ENCODE measurements at regions not wholly inside any gene's neighbourhood (a gene's known extent, or its start where the extent isn't known, plus 50 kb on each side); places are given as distances from the start of the nearest gene placed in this dataset.

- WGBS (ENCODE audit: insufficient coverage): 69% methylated on average over 3 of the region's 3 CpGs
- Histone ChIP-seq H3K27ac (ENCODE audit: insufficient read depth in 1 of 2, low read depth in 1 of 2, low read length in 2 of 2, poor library complexity in 1 of 2, severe bottlenecking in 2 of 2) (no peak overlapping the region), H3K4me3 (ENCODE audit: control insufficient read depth in 1 of 7, extremely low read depth in 1 of 7, insufficient read depth in 4 of 7, low read depth in 2 of 7, low read length in 6 of 7) (no peak overlapping the region), H3K36me3 (ENCODE audit: control insufficient read depth in 4 of 4, insufficient read depth in 4 of 4, low read length in 3 of 4) (no peaks in the 10 kb centered on the region), H3K27me3 (replicated peaks in 2 of 5; ENCODE audit: control insufficient read depth in 4 of 5, insufficient read depth in 5 of 5, low read length in 4 of 5) (peaks cover 0 to 6% (median 0%) of the 10 kb centered on the region in 5 experiments), H3K4me1 (ENCODE audit: control extremely low read depth in 1 of 4, control insufficient read depth in 4 of 4, insufficient read depth in 4 of 4, low read length in 3 of 4) (peaks cover 0 to 3% (median 1%) of the 10 kb centered on the region in 4 experiments), H3K9me3 (ENCODE audit: control extremely low read depth in 1 of 5, control insufficient read depth in 4 of 5, insufficient read depth in 2 of 5, low read depth in 1 of 5, low read length in 4 of 5) (no peaks in the 10 kb centered on the region)
- no peak for DNase-seq
- ChIA-PET POLR2A (no interaction called here), CTCF (no interaction called here)
Observed at GRCh38 chr1:55334160-55334559, 119.0 kb upstream of the USP24 start.

GRCh38 chr1:55333461-55333860 is 118.3 kb upstream of the USP24 start:
- WGBS (ENCODE audit: insufficient coverage): 80% methylated on average over 5 of the region's 5 CpGs
- peaks cover 0 to 3% (median 1%) of the 10 kb centered on the region in 4 experiments for H3K4me1 ChIP-seq (ENCODE audit: control extremely low read depth in 1 of 4, control insufficient read depth in 4 of 4, insufficient read depth in 4 of 4, low read length in 3 of 4)
- peaks cover 0 to 6% (median 0%) of the 10 kb centered on the region in 5 experiments for H3K27me3 ChIP-seq (replicated peaks in 2 of 5; ENCODE audit: control insufficient read depth in 4 of 5, insufficient read depth in 5 of 5, low read length in 4 of 5)
- no peaks in the 10 kb centered on the region for H3K36me3 ChIP-seq (ENCODE audit: control insufficient read depth in 4 of 4, insufficient read depth in 4 of 4, low read length in 3 of 4)
- ChIA-PET CTCF (no interaction called here), POLR2A (no interaction called here)
- no peak overlapping the region for H3K27ac ChIP-seq (ENCODE audit: insufficient read depth in 1 of 2, low read depth in 1 of 2, low read length in 2 of 2, poor library complexity in 1 of 2, severe bottlenecking in 2 of 2)
- no peak overlapping the region for H3K4me3 ChIP-seq (ENCODE audit: control insufficient read depth in 1 of 7, extremely low read depth in 1 of 7, insufficient read depth in 4 of 7, low read depth in 2 of 7, low read length in 6 of 7)
- no peak for DNase-seq
- H3K9me3 ChIP-seq (ENCODE audit: control extremely low read depth in 1 of 5, control insufficient read depth in 4 of 5, insufficient read depth in 2 of 5, low read depth in 1 of 5, low read length in 4 of 5): no peaks in the 10 kb centered on the region

- Histone ChIP-seq H3K27ac (ENCODE audit: insufficient read depth in 1 of 2, low read depth in 1 of 2, low read length in 2 of 2, poor library complexity in 1 of 2, severe bottlenecking in 2 of 2) (no peak overlapping the region), H3K27me3 (replicated peaks in 2 of 5; ENCODE audit: control insufficient read depth in 4 of 5, insufficient read depth in 5 of 5, low read length in 4 of 5) (peaks cover 0 to 8% (median 0%) of the 10 kb centered on the region in 5 experiments), H3K36me3 (ENCODE audit: control insufficient read depth in 4 of 4, insufficient read depth in 4 of 4, low read length in 3 of 4) (no peaks in the 10 kb centered on the region), H3K9me3 (ENCODE audit: control extremely low read depth in 1 of 5, control insufficient read depth in 4 of 5, insufficient read depth in 2 of 5, low read depth in 1 of 5, low read length in 4 of 5) (no peaks in the 10 kb centered on the region), H3K4me1 (ENCODE audit: control extremely low read depth in 1 of 4, control insufficient read depth in 4 of 4, insufficient read depth in 4 of 4, low read length in 3 of 4) (peaks cover 0 to 3% (median 1%) of the 10 kb centered on the region in 4 experiments), H3K4me3 (ENCODE audit: control insufficient read depth in 1 of 7, extremely low read depth in 1 of 7, insufficient read depth in 4 of 7, low read depth in 2 of 7, low read length in 6 of 7) (no peak overlapping the region)
- ChIA-PET POLR2A (no interaction called here), CTCF (no interaction called here)
- 100% methylated on average over 3 of the region's 7 CpGs for WGBS (ENCODE audit: insufficient coverage)
- DNase-seq: no peak
Observed at GRCh38 chr1:55331351-55331750, 116.2 kb upstream of the USP24 start.

GRCh38 chr1:55329808-55330432 is 114.8 kb upstream of the USP24 start:
- Histone ChIP-seq H3K27me3 (replicated peaks in 2 of 5; ENCODE audit: control insufficient read depth in 4 of 5, insufficient read depth in 5 of 5, low read length in 4 of 5) (peaks cover 0 to 8% (median 0%) of the 10 kb centered on the region in 5 experiments), H3K4me3 (ENCODE audit: control insufficient read depth in 1 of 7, extremely low read depth in 1 of 7, insufficient read depth in 4 of 7, low read depth in 2 of 7, low read length in 6 of 7) (no peak overlapping the region), H3K9me3 (ENCODE audit: control extremely low read depth in 1 of 5, control insufficient read depth in 4 of 5, insufficient read depth in 2 of 5, low read depth in 1 of 5, low read length in 4 of 5) (no peaks in the 10 kb centered on the region), H3K4me1 (ENCODE audit: control extremely low read depth in 1 of 4, control insufficient read depth in 4 of 4, insufficient read depth in 4 of 4, low read length in 3 of 4) (peaks cover 0 to 3% (median 1%) of the 10 kb centered on the region in 4 experiments), H3K27ac (ENCODE audit: insufficient read depth in 1 of 2, low read depth in 1 of 2, low read length in 2 of 2, poor library complexity in 1 of 2, severe bottlenecking in 2 of 2) (no peak overlapping the region), H3K36me3 (ENCODE audit: control insufficient read depth in 4 of 4, insufficient read depth in 4 of 4, low read length in 3 of 4) (no peaks in the 10 kb centered on the region)
- ChIA-PET CTCF (interaction anchor here (0.8 to 1.1 kb wide), 2 partner anchors 8 to 45 kb away, joined by 3 read pairs; no protein-coding TSS in a partner anchor), POLR2A (no interaction called here)
- 100% methylated on average over 1 of the region's 4 CpGs for WGBS (ENCODE audit: insufficient coverage)
- DNase-seq: no peak

GRCh38 chr1:55329091-55329490 is 113.9 kb upstream of the USP24 start:
- CTCF ChIA-PET: interaction anchor here (0.8 to 1.1 kb wide), 2 partner anchors 9 to 46 kb away, joined by 3 read pairs; no protein-coding TSS in a partner anchor
- peaks cover 0 to 2% (median under 1%) of the 10 kb centered on the region in 4 experiments for H3K4me1 ChIP-seq (ENCODE audit: control extremely low read depth in 1 of 4, control insufficient read depth in 4 of 4, insufficient read depth in 4 of 4, low read length in 3 of 4)
- H3K4me3 ChIP-seq (ENCODE audit: control insufficient read depth in 1 of 7, extremely low read depth in 1 of 7, insufficient read depth in 4 of 7, low read depth in 2 of 7, low read length in 6 of 7): no peak overlapping the region
- no peak for DNase-seq
- no peaks in the 10 kb centered on the region for H3K9me3 ChIP-seq (ENCODE audit: control extremely low read depth in 1 of 5, control insufficient read depth in 4 of 5, insufficient read depth in 2 of 5, low read depth in 1 of 5, low read length in 4 of 5)
- H3K27me3 ChIP-seq (replicated peaks in 2 of 5; ENCODE audit: control insufficient read depth in 4 of 5, insufficient read depth in 5 of 5, low read length in 4 of 5): peaks cover 0 to 8% (median 0%) of the 10 kb centered on the region in 5 experiments
- no peaks in the 10 kb centered on the region for H3K36me3 ChIP-seq (ENCODE audit: control insufficient read depth in 4 of 4, insufficient read depth in 4 of 4, low read length in 3 of 4)
- POLR2A ChIA-PET: no interaction called here
- H3K27ac ChIP-seq (ENCODE audit: insufficient read depth in 1 of 2, low read depth in 1 of 2, low read length in 2 of 2, poor library complexity in 1 of 2, severe bottlenecking in 2 of 2): no peak overlapping the region
- WGBS (ENCODE audit: insufficient coverage): 95% methylated on average over 4 of the region's 5 CpGs

- Histone ChIP-seq H3K27ac (ENCODE audit: insufficient read depth in 1 of 2, low read depth in 1 of 2, low read length in 2 of 2, poor library complexity in 1 of 2, severe bottlenecking in 2 of 2) (no peak overlapping the region), H3K4me3 (ENCODE audit: control insufficient read depth in 1 of 7, extremely low read depth in 1 of 7, insufficient read depth in 4 of 7, low read depth in 2 of 7, low read length in 6 of 7) (no peak overlapping the region), H3K36me3 (ENCODE audit: control insufficient read depth in 4 of 4, insufficient read depth in 4 of 4, low read length in 3 of 4) (no peaks in the 10 kb centered on the region), H3K27me3 (replicated peaks in 2 of 5; ENCODE audit: control insufficient read depth in 4 of 5, insufficient read depth in 5 of 5, low read length in 4 of 5) (peaks cover 0 to 9% (median 0%) of the 10 kb centered on the region in 5 experiments), H3K9me3 (ENCODE audit: control extremely low read depth in 1 of 5, control insufficient read depth in 4 of 5, insufficient read depth in 2 of 5, low read depth in 1 of 5, low read length in 4 of 5) (no peaks in the 10 kb centered on the region), H3K4me1 (ENCODE audit: control extremely low read depth in 1 of 4, control insufficient read depth in 4 of 4, insufficient read depth in 4 of 4, low read length in 3 of 4) (no peaks in the 10 kb centered on the region)
- ChIA-PET CTCF (interaction anchor here (0.6 to 1.1 kb wide), 3 partner anchors 9 to 30 kb away, joined by 3 read pairs; no protein-coding TSS in a partner anchor), POLR2A (no interaction called here)
- no peak for DNase-seq
- WGBS (ENCODE audit: insufficient coverage): 96% methylated on average over 8 of the region's 14 CpGs
Observed at GRCh38 chr1:55326496-55327243, 111.5 kb upstream of the USP24 start.

- Histone ChIP-seq H3K4me3 (ENCODE audit: control insufficient read depth in 1 of 7, extremely low read depth in 1 of 7, insufficient read depth in 4 of 7, low read depth in 2 of 7, low read length in 6 of 7) (no peak overlapping the region), H3K36me3 (ENCODE audit: control insufficient read depth in 4 of 4, insufficient read depth in 4 of 4, low read length in 3 of 4) (no peaks in the 10 kb centered on the region), H3K27me3 (replicated peaks in 2 of 5; ENCODE audit: control insufficient read depth in 4 of 5, insufficient read depth in 5 of 5, low read length in 4 of 5) (peaks cover 0 to 4% (median 0%) of the 10 kb centered on the region in 5 experiments), H3K9me3 (ENCODE audit: control extremely low read depth in 1 of 5, control insufficient read depth in 4 of 5, insufficient read depth in 2 of 5, low read depth in 1 of 5, low read length in 4 of 5) (no peaks in the 10 kb centered on the region), H3K4me1 (ENCODE audit: control extremely low read depth in 1 of 4, control insufficient read depth in 4 of 4, insufficient read depth in 4 of 4, low read length in 3 of 4) (no peaks in the 10 kb centered on the region), H3K27ac (ENCODE audit: insufficient read depth in 1 of 2, low read depth in 1 of 2, low read length in 2 of 2, poor library complexity in 1 of 2, severe bottlenecking in 2 of 2) (no peak overlapping the region)
- ChIA-PET CTCF (no interaction called here), POLR2A (no interaction called here)
- WGBS (ENCODE audit: insufficient coverage): 90% methylated on average over 2 of the region's 6 CpGs
- no peak for DNase-seq
Observed at GRCh38 chr1:55323760-55324159, 108.6 kb upstream of the USP24 start.

All from common myeloid progenitor, CD34-positive (primary cell).